Esophagus muscularis mucosa (tissue), 4 donors: ENCODE measurements at regions not wholly inside any gene's neighbourhood (a gene's known extent, or its start where the extent isn't known, plus 50 kb on each side); places are given as distances from the start of the nearest gene placed in this dataset.

Source experiments
- EP300 ChIP-seq: sonication (generic); formaldehyde crosslinking; IDR thresholded peaks from one replicate; pipeline ENCODE4 v1.6.1; 2017; ENCODE audit warnings: antibody characterized with exemption
- POLR2A ChIP-seq: fragments of 450-650 bp; IDR thresholded peaks from one replicate; pipeline ENCODE4 v1.6.1; 2017; ENCODE audit warnings: antibody characterized with exemption, moderate library complexity, mild to moderate bottlenecking, low read depth
- TF ChIP-seq, protein P1 (sequence below), 3 experiments: fragments of 200-600 bp in 2 of 3; fragments of 450-650 bp in 1 of 3; sonication (generic) in 2 of 3; IDR thresholded peaks; one replicate each; pipeline ENCODE4 v1.5.1; 2017 to 2019; ENCODE audit warnings: antibody characterized with exemption in 3 of 3, mild to moderate bottlenecking in 2 of 3, moderate library complexity in 1 of 3

DNA sequence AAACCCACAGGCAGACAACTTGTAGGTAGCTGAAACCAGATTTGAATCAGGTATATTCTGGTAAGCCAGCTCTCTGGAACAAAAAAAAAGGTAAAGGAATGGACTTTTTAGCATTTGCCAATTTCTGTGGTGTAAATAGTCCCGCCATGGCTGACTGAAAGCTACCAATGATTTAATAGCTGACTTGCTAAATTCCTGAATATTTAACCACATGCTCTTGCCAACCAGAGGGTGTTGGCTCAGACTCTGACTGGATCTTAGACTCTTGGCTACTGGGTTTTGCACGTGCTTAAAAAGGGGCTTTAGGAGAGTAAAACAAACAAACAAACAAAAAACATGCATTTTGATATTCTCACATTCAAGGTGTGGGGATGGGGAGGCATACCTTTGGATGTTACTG, 600.0 kb upstream of the CDH4 start:
- TF ChIP-seq, protein P1, sequence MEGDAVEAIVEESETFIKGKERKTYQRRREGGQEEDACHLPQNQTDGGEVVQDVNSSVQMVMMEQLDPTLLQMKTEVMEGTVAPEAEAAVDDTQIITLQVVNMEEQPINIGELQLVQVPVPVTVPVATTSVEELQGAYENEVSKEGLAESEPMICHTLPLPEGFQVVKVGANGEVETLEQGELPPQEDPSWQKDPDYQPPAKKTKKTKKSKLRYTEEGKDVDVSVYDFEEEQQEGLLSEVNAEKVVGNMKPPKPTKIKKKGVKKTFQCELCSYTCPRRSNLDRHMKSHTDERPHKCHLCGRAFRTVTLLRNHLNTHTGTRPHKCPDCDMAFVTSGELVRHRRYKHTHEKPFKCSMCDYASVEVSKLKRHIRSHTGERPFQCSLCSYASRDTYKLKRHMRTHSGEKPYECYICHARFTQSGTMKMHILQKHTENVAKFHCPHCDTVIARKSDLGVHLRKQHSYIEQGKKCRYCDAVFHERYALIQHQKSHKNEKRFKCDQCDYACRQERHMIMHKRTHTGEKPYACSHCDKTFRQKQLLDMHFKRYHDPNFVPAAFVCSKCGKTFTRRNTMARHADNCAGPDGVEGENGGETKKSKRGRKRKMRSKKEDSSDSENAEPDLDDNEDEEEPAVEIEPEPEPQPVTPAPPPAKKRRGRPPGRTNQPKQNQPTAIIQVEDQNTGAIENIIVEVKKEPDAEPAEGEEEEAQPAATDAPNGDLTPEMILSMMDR (IDR thresholded peaks at IDR 0.05): no peak
- TF ChIP-seq POLR2A (no peak), EP300 (no peak)
